Heart left ventricle (tissue), 16 donors: ENCODE measurements at regions not wholly inside any gene's neighbourhood (a gene's known extent, or its start where the extent isn't known, plus 50 kb on each side); places are given as distances from the start of the nearest gene placed in this dataset.
A peak's percentile ranks its signal among the peaks of the same experiment; 100 is the strongest.

Experiments used
- ATAC-seq, 4 donors: fragments of 200-7000 bp; cut with Tn5 transposase; one replicate each; pipeline ENCODE4 v1.9.1; 2020 to 2022; ENCODE audit warnings: moderate library complexity in 4 of 4, mild to moderate bottlenecking in 3 of 4, moderate number of reproducible peaks in 1 of 4
- DNase-seq, 5 donors: peaks; one replicate each; pipeline ENCODE4 v3.0.0-alpha.2; 2020
- H3K27ac ChIP-seq, 12 donors: fragments of 200-600 bp; sonication (generic) in 4 of 12; one replicate each; pipeline versions ENCODE4 v1.5.0 to v1.8.0; 2016 to 2022; ENCODE audit warnings: mild to moderate bottlenecking in 2 of 12
- H3K27me3 ChIP-seq, 9 donors: fragments of 200-600 bp; sonication (generic) in 2 of 9; one replicate each; pipeline versions ENCODE4 v1.5.1 to v1.8.0; 2016 to 2022; ENCODE audit warnings: mild to moderate bottlenecking in 3 of 9
- H3K36me3 ChIP-seq, 9 donors: fragments of 200-600 bp; sonication (generic) in 2 of 9; one replicate each; pipeline versions ENCODE4 v1.5.0 to v1.8.0; 2018 to 2022; ENCODE audit warnings: mild to moderate bottlenecking in 2 of 9
- H3K4me1 ChIP-seq, 12 donors: fragments of 200-600 bp; sonication (generic) in 4 of 12; one replicate each; pipeline versions ENCODE4 v1.5.0 to v1.8.0; 2016 to 2022; ENCODE audit warnings: mild to moderate bottlenecking in 3 of 12
- H3K4me3 ChIP-seq, 12 donors: fragments of 200-600 bp; sonication (generic) in 4 of 12; one replicate each; pipeline versions ENCODE4 v1.5.0 to v1.8.0; 2017 to 2022; ENCODE audit warnings: mild to moderate bottlenecking in 9 of 12, moderate library complexity in 4 of 12
- H3K9me3 ChIP-seq, 12 donors: fragments of 200-600 bp; sonication (generic) in 4 of 12; one replicate each; pipeline versions ENCODE4 v1.5.0 to v1.8.0; 2016 to 2022; ENCODE audit warnings: mild to moderate bottlenecking in 1 of 12
- POLR2A ChIP-seq, 2 donors: fragments of 450-650 bp; IDR thresholded peaks; one replicate each; pipeline ENCODE4 v1.6.1; 2017; ENCODE audit warnings: antibody characterized with exemption in 2 of 2, mild to moderate bottlenecking in 2 of 2, moderate library complexity in 2 of 2
- WGBS, 4 donors: extraction: QIAGEN DNeasy Blood & Tissue Kit in 2 of 4; methylation state at CpG; one replicate each; pipeline versions ENCODE4 v1.1.5 to v1.1.7; 2013 to 2018; 5-methylcytosine and 5-hydroxymethylcytosine counted together
- intact Hi-C, 10 donors: fragments of 100-400 bp; cut with DNase I; formaldehyde crosslinking; loops; one replicate each; pipeline versions ENCODE4 v1.11.1 to v1.14.2; 2022
- TF ChIP-seq, protein P1 (sequence below), 12 donors: fragments of 200-600 bp; sonication (generic) in 4 of 12; IDR thresholded peaks; one replicate each; pipeline versions ENCODE4 v1.5.0 to v1.8.0; 2018 to 2022; ENCODE audit warnings: antibody characterized with exemption in 12 of 12, mild to moderate bottlenecking in 5 of 12
- donor health status: ischemic (EF 13 %, LVEDD 7.1; RV severe dilation, severe dysfunction).
- donor health status: healthy with polysubstance abuse.
- donor health status: DM: no; HTN: yes; CAD: no.
- donor health status: DM: no; HTN: no; CAD: no.
- donor health status: ischemic (EF 25% LVEDD 6.9; RV normal size, moderate dysfunction).
- donor health status: ischemic (EF 25% LVEDD 5.7; RV mildly dilated, moderate dysfunction).
- donor health status: healthy.
- donor health status: DM: yes; HTN: yes; CAD: no.
- donor health status: ischemic (EF 35%, LVEDD 5.7; RV mildly dilated, moderate dysfunction).
- donor health status: nonischemic (EF 11% LVEDD 7.7; RV severe dilation, severe dysfunction).
- donor health status: DM: yes; HTN: yes; CAD: no.
- donor health status: PGD.
- donor health status: ischemic (EF 29% LVEDD 5.4; RV normal size, mild dysfunction).
- donor health status: nonischemic (EF 23%, LVEDD 6.1; RV moderate dilation, normal function).

GRCh38 chr10:55024713-55025112, 223.7 kb upstream of the PCDH15 start:
- no peak for ATAC-seq
- H3K4me3 ChIP-seq: no peak overlapping the region
- H3K27me3 ChIP-seq: no peaks in the 10 kb centered on the region
- peak in 3 of 5 donors; percentile 14 to 30 (median 22) for DNase-seq
- 0% methylated on average over 1 of the region's 1 CpG for WGBS, 4 donors
- peaks cover 0 to 4% (median 0%) of the 10 kb centered on the region in 12 donors for H3K4me1 ChIP-seq
- no peak overlapping the region for H3K27ac ChIP-seq
- no peak for TF ChIP-seq POLR2A (IDR thresholded peaks at IDR 0.05)
- TF ChIP-seq, protein P1, sequence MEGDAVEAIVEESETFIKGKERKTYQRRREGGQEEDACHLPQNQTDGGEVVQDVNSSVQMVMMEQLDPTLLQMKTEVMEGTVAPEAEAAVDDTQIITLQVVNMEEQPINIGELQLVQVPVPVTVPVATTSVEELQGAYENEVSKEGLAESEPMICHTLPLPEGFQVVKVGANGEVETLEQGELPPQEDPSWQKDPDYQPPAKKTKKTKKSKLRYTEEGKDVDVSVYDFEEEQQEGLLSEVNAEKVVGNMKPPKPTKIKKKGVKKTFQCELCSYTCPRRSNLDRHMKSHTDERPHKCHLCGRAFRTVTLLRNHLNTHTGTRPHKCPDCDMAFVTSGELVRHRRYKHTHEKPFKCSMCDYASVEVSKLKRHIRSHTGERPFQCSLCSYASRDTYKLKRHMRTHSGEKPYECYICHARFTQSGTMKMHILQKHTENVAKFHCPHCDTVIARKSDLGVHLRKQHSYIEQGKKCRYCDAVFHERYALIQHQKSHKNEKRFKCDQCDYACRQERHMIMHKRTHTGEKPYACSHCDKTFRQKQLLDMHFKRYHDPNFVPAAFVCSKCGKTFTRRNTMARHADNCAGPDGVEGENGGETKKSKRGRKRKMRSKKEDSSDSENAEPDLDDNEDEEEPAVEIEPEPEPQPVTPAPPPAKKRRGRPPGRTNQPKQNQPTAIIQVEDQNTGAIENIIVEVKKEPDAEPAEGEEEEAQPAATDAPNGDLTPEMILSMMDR (IDR thresholded peaks at IDR 0.05): no peak
- intact Hi-C loops: no loop called here
- no peaks in the 10 kb centered on the region for H3K36me3 ChIP-seq
- H3K9me3 ChIP-seq: no peaks in the 10 kb centered on the region

GRCh38 chr10:55019439-55019838, 218.4 kb upstream of the PCDH15 start:
- TF ChIP-seq, protein P1 (IDR thresholded peaks at IDR 0.05): no peak
- TF ChIP-seq POLR2A (IDR thresholded peaks at IDR 0.05): no peak
- peak in 2 of 4 donors; percentile 32 to 68 for ATAC-seq
- WGBS, 4 donors: 31 to 46% (median 42%) methylated on average over 2 of the region's 2 CpGs

GRCh38 chr10:55013318-55013717, 212.3 kb upstream of the PCDH15 start:
- ATAC-seq (no peak), DNase-seq (no peak)
- TF ChIP-seq, protein P1 (IDR thresholded peaks at IDR 0.05): no peak
- TF ChIP-seq POLR2A (IDR thresholded peaks at IDR 0.05): no peak
- Histone ChIP-seq H3K4me3 (no peak overlapping the region), H3K27me3 (no peaks in the 10 kb centered on the region), H3K36me3 (no peaks in the 10 kb centered on the region), H3K9me3 (no peaks in the 10 kb centered on the region), H3K27ac (no peak overlapping the region), H3K4me1 (no peaks in the 10 kb centered on the region)
- intact Hi-C loops: no loop called here

More at GRCh38 chr10:55019439-55019838, 218.4 kb upstream of the PCDH15 start:
- H3K4me1 ChIP-seq: peaks cover 0 to 5% (median 0%) of the 10 kb centered on the region in 12 donors
- no peak for DNase-seq
- H3K9me3 ChIP-seq: no peaks in the 10 kb centered on the region
- H3K27me3 ChIP-seq: no peaks in the 10 kb centered on the region
- no peak overlapping the region for H3K4me3 ChIP-seq
- H3K27ac ChIP-seq: no peak overlapping the region
- H3K36me3 ChIP-seq: no peaks in the 10 kb centered on the region
- intact Hi-C loops: no loop called here

DNA sequence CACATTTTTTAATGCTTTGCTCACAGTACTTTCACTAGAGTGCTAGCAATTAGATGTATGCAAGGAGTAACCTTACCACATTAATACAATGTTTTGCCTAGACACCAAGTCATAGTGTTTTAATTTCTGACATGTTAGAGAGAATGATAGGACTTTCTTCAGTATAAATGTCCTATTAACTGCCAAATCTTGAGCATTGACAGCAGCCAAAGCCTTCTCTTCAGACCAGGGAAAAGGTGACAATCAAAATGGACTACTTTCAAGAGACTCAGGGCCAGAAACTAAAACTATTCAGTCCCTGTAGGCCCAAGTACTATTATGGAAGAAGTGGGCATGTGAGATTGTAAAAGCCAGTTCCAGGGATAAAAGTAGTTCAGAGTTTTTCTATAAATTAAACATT, 201.4 kb upstream of the PCDH15 start:
- no peak for TF ChIP-seq POLR2A (IDR thresholded peaks at IDR 0.05)
- TF ChIP-seq, protein P1 (IDR thresholded peaks at IDR 0.05): no peak
- no peak for ATAC-seq
- peaks cover 0 to 9% (median 0%) of the 10 kb centered on the region in 12 donors for H3K9me3 ChIP-seq

More for the DNA sequence above, 201.4 kb upstream of the PCDH15 start:
- Histone ChIP-seq H3K27ac (no peak overlapping the region), H3K36me3 (no peaks in the 10 kb centered on the region), H3K4me3 (no peak overlapping the region), H3K27me3 (no peaks in the 10 kb centered on the region), H3K4me1 (no peaks in the 10 kb centered on the region)
- DNase-seq: no peak
- intact Hi-C loops: no loop called here
